ENCODE measurements at regions not wholly inside any gene's neighbourhood (a gene's known extent, or its start where the extent isn't known, plus 50 kb on each side); places are given as distances from the start of the nearest gene placed in this dataset.

- no peaks in the 10 kb centered on the region for H3K27me3 ChIP-seq (replicated peaks in 1 of 4; ENCODE audit: control insufficient read depth in 3 of 4, extremely low read depth in 1 of 4, insufficient read depth in 3 of 4, low read length in 3 of 4)
- H2AFZ ChIP-seq (ENCODE audit: low read length), result no peak overlapping the region
- H3K79me1 ChIP-seq (ENCODE audit: low read depth, low read length), result no peaks in the 10 kb centered on the region
- no peaks in the 10 kb centered on the region for H3K36me3 ChIP-seq (ENCODE audit: control insufficient read depth in 2 of 4, insufficient read depth in 4 of 4, low read length in 3 of 4)
- H3K9me3 ChIP-seq (ENCODE audit: insufficient read depth in 2 of 2, low read depth in 1 of 2, low read length in 1 of 2), result peaks cover 0 to 2% of the 10 kb centered on the region in 2 experiments; a peak in 2 of 4 replicates
- no peak overlapping the region for H3K56ac ChIP-seq (replicated peaks; ENCODE audit: insufficient read length, low read depth, low read length)
- no peak overlapping the region for H3K4ac ChIP-seq (replicated peaks; ENCODE audit: insufficient read length, low read depth, low read length)
- no peak overlapping the region for H2AK5ac ChIP-seq (ENCODE audit: low read depth, low read length)
- no peak overlapping the region for H2BK120ac ChIP-seq (replicated peaks; ENCODE audit: low read depth, low read length)
- H3K23me2 ChIP-seq (ENCODE audit: low read depth, low read length), result no peaks in the 10 kb centered on the region
- H3K14ac ChIP-seq (ENCODE audit: insufficient read length), result no peak overlapping the region
- no peak overlapping the region for H2BK20ac ChIP-seq (ENCODE audit: low read length)
- POLR2A ChIA-PET (ENCODE audit: partially characterized antibody), result no interaction called here
- H2BK15ac ChIP-seq (ENCODE audit: low read length), result no peak overlapping the region
- no peak overlapping the region for H4K5ac ChIP-seq (ENCODE audit: insufficient read length, low read depth, low read length)
- DNase-seq (ENCODE audit: low read depth in 1 of 2, low spot score in 2 of 2) (no peak), FAIRE-seq (no peak)
- H3K9ac ChIP-seq (replicated peaks in 1 of 4; ENCODE audit: extremely low read depth in 1 of 4, low read depth in 3 of 4, low read length in 3 of 4), result no peak overlapping the region
- CTCF ChIA-PET (ENCODE audit: partially characterized antibody), result no interaction called here
- TF ChIP-seq CHD1 (IDR thresholded peaks at IDR 0.05; ENCODE audit: low read depth, low read length) (no peak), JUND (IDR thresholded peaks at IDR 0.05; ENCODE audit: low read length) (no peak), GABPA (IDR thresholded peaks at IDR 0.05; ENCODE audit: borderline replicate concordance, insufficient read depth, low read length) (no peak), BCL11A (IDR thresholded peaks at IDR 0.05; ENCODE audit: low read depth in 2 of 2, low read length in 2 of 2) (no peak)
- WGBS, 2 experiments (ENCODE audit: extremely low coverage in 1 of 2, insufficient coverage in 1 of 2, insufficient read length in 1 of 2, insufficient replicate concordance in 2 of 2, low coverage in 1 of 2, low lambda C conversion rate in 2 of 2, missing lambda C conversion rate in 1 of 2), result 83% methylated on average over 2 of the region's 2 CpGs; no CpG with 5 or more reads in 1 of the 2 experiments
- no peak overlapping the region for H3K4me3 ChIP-seq (ENCODE audit: extremely low read depth in 1 of 4, insufficient read depth in 2 of 4, low read depth in 3 of 4, low read length in 4 of 4)
- no peak overlapping the region for H3K27ac ChIP-seq (ENCODE audit: low read depth, low read length)
- H2BK12ac ChIP-seq (ENCODE audit: low read depth, low read length), result no peak overlapping the region
- H3K4me1 ChIP-seq (replicated peaks in 1 of 4; ENCODE audit: control insufficient read depth in 3 of 4, insufficient read depth in 4 of 4, low read length in 3 of 4), result peaks cover 0 to 7% (median 5%) of the 10 kb centered on the region in 4 experiments; a peak in 4 of 7 replicates
- H4K20me1 ChIP-seq (replicated peaks in 1 of 2; ENCODE audit: control insufficient read depth in 1 of 2, insufficient read depth in 2 of 2, low read length in 2 of 2), result no peaks in the 10 kb centered on the region
- no peak overlapping the region for H3K4me2 ChIP-seq (ENCODE audit: insufficient read depth in 1 of 2, low read depth in 2 of 2, low read length in 2 of 2)
- no peaks in the 10 kb centered on the region for H3K79me2 ChIP-seq (ENCODE audit: control insufficient read depth in 1 of 2, insufficient read depth in 2 of 2, low read length in 2 of 2)
- H2BK5ac ChIP-seq (ENCODE audit: low read depth, low read length), result no peak overlapping the region
- no peak overlapping the region for H3K23ac ChIP-seq (ENCODE audit: insufficient read length)
- no peak overlapping the region for H4K8ac ChIP-seq (ENCODE audit: extremely low read depth, insufficient read depth, low read length)
- no peak overlapping the region for H3K18ac ChIP-seq (ENCODE audit: extremely low read depth, low read length)
- H4K91ac ChIP-seq (replicated peaks; ENCODE audit: insufficient read length, low read length), result no peak overlapping the region
Observed at GRCh38 chr17:54269881-54270280, 447.2 kb downstream of the KIF2B start.
